Right atrium auricular region (tissue), 2 donors: ENCODE measurements at regions not wholly inside any gene's neighbourhood (a gene's known extent, or its start where the extent isn't known, plus 50 kb on each side); places are given as distances from the start of the nearest gene placed in this dataset.

ENCODE experiments used
- DNase-seq: peaks from one replicate; pipeline ENCODE4 v3.0.0-alpha.2; 2019; ENCODE audit warnings: low spot score
- H3K27ac ChIP-seq, 2 donors: fragments of 200-600 bp; sonication (generic); 1 replicate in 1 of 2; 2 replicates in 1 of 2; pipeline ENCODE4 v1.5.1; 2016 to 2019
- H3K27me3 ChIP-seq, 2 donors: fragments of 200-600 bp; sonication (generic); one replicate each; pipeline versions ENCODE4 v1.5.1 to v1.6.0; 2017 to 2019
- H3K36me3 ChIP-seq: fragments of 200-600 bp; sonication (generic); one replicate; pipeline ENCODE4 v1.5.1; 2016
- H3K4me1 ChIP-seq, 2 donors: fragments of 200-600 bp; sonication (generic); one replicate each; pipeline versions ENCODE4 v1.5.1 to v1.6.0; 2017 to 2019
- H3K4me3 ChIP-seq, 2 donors: fragments of 200-600 bp; sonication (generic); 1 replicate in 1 of 2; 2 replicates in 1 of 2; pipeline ENCODE4 v1.5.1; 2017 to 2019; ENCODE audit warnings: mild to moderate bottlenecking in 1 of 2, moderate library complexity in 1 of 2
- H3K9me3 ChIP-seq, 2 donors: fragments of 200-600 bp; sonication (generic); one replicate each; pipeline ENCODE4 v1.5.1; 2019
- CTCF ChIP-seq, 2 donors: fragments of 200-600 bp; sonication (generic); IDR thresholded peaks; one replicate each; pipeline ENCODE4 v1.5.1; 2019; ENCODE audit warnings: antibody characterized with exemption in 2 of 2

- Histone ChIP-seq H3K4me1 (no peaks in the 10 kb centered on the region), H3K36me3 (no peaks in the 10 kb centered on the region), H3K4me3 (no peak overlapping the region), H3K27me3 (no peaks in the 10 kb centered on the region), H3K9me3 (no peaks in the 10 kb centered on the region), H3K27ac (no peak overlapping the region)
- no peak for TF ChIP-seq CTCF (IDR thresholded peaks at IDR 0.05)
- no peak for DNase-seq
Measured at GRCh38 chr5:155211764-155212163, 198.2 kb downstream of the KIF4B start.

- DNase-seq = no peak
- H3K36me3 ChIP-seq = no peaks in the 10 kb centered on the region
- no peak for TF ChIP-seq CTCF (IDR thresholded peaks at IDR 0.05)
- H3K4me3 ChIP-seq = no peak overlapping the region
- no peaks in the 10 kb centered on the region for H3K4me1 ChIP-seq
- no peak overlapping the region for H3K27ac ChIP-seq
- H3K9me3 ChIP-seq = no peaks in the 10 kb centered on the region
- H3K27me3 ChIP-seq = no peaks in the 10 kb centered on the region
Measured at GRCh38 chr5:155222393-155222792, 208.8 kb downstream of the KIF4B start.

GRCh38 chr5:155229135-155229534 lies 215.6 kb downstream of the KIF4B start:
- no peak for DNase-seq
- Histone ChIP-seq H3K27me3 (no peaks in the 10 kb centered on the region), H3K36me3 (no peaks in the 10 kb centered on the region)

GRCh38 chr5:155239803-155240202 lies 226.2 kb downstream of the KIF4B start:
- Histone ChIP-seq H3K36me3 (no peaks in the 10 kb centered on the region), H3K27ac (no peak overlapping the region), H3K4me3 (no peak overlapping the region), H3K27me3 (no peaks in the 10 kb centered on the region), H3K4me1 (no peaks in the 10 kb centered on the region), H3K9me3 (peaks cover 0 to 18% of the 10 kb centered on the region in 2 donors)
- no peak for TF ChIP-seq CTCF (IDR thresholded peaks at IDR 0.05)
- DNase-seq = no peak

More at GRCh38 chr5:155229135-155229534, 215.6 kb downstream of the KIF4B start:
- Histone ChIP-seq H3K27ac (no peak overlapping the region), H3K9me3 (no peaks in the 10 kb centered on the region), H3K4me3 (no peak overlapping the region), H3K4me1 (no peaks in the 10 kb centered on the region)
- no peak for TF ChIP-seq CTCF (IDR thresholded peaks at IDR 0.05)

GRCh38 chr5:155250596-155250995 lies 237.0 kb downstream of the KIF4B start:
- no peak for DNase-seq
- no peaks in the 10 kb centered on the region for H3K4me1 ChIP-seq
- TF ChIP-seq CTCF (IDR thresholded peaks at IDR 0.05) = no peak

GRCh38 chr5:155252025-155252424 lies 238.5 kb downstream of the KIF4B start:
- Histone ChIP-seq H3K36me3 (no peaks in the 10 kb centered on the region), H3K4me3 (no peak overlapping the region), H3K9me3 (no peaks in the 10 kb centered on the region), H3K4me1 (no peaks in the 10 kb centered on the region), H3K27ac (no peak overlapping the region), H3K27me3 (no peaks in the 10 kb centered on the region)
- no peak for DNase-seq
- TF ChIP-seq CTCF (IDR thresholded peaks at IDR 0.05) = no peak

More at GRCh38 chr5:155250596-155250995, 237.0 kb downstream of the KIF4B start:
- H3K36me3 ChIP-seq = no peaks in the 10 kb centered on the region
- H3K27ac ChIP-seq = no peak overlapping the region
- H3K9me3 ChIP-seq = no peaks in the 10 kb centered on the region
- H3K4me3 ChIP-seq = no peak overlapping the region
- no peaks in the 10 kb centered on the region for H3K27me3 ChIP-seq
